Bronchial epithelial cell (primary cell): ENCODE measurements at regions not wholly inside any gene's neighbourhood (a gene's known extent, or its start where the extent isn't known, plus 50 kb on each side); places are given as distances from the start of the nearest gene placed in this dataset.
"Not testable (repeated sequence)": the region's sequence is repeated elsewhere in the genome, so short reads cannot be mapped to it uniquely, and the experiment has no call there.

ENCODE experiments used
- DNase-seq: peaks from one replicate; pipeline ENCODE4 v3.0.0-alpha.2; 2010; ENCODE audit warnings: low read depth
- FAIRE-seq: peaks from 2 replicates; lab custom pipeline; 2011; peaks lifted over from hg19 to GRCh38; lab: Jason Lieb, UNC
- H3K27me3 ChIP-seq: 2 replicates; pipeline ENCODE4 v1.5.1; 2011; ENCODE audit warnings: low read length; ENCODE audit not compliant: control insufficient read depth, insufficient read depth
- H3K36me3 ChIP-seq: 2 replicates; pipeline ENCODE4 v1.5.1; 2011; ENCODE audit warnings: low read length; ENCODE audit not compliant: control insufficient read depth, insufficient read depth
- H3K4me3 ChIP-seq: 2 replicates; pipeline ENCODE4 v1.5.1; 2011; ENCODE audit warnings: mild to moderate bottlenecking, low read depth, low read length, control low read depth
- TF ChIP-seq, protein P1 (sequence below): IDR thresholded peaks from 2 replicates; pipeline ENCODE4 v1.5.1; 2011; ENCODE audit warnings: mild to moderate bottlenecking, moderate library complexity, low read length, control low read depth, inconsistent platforms; ENCODE audit not compliant: insufficient read depth, severe bottlenecking

DNA sequence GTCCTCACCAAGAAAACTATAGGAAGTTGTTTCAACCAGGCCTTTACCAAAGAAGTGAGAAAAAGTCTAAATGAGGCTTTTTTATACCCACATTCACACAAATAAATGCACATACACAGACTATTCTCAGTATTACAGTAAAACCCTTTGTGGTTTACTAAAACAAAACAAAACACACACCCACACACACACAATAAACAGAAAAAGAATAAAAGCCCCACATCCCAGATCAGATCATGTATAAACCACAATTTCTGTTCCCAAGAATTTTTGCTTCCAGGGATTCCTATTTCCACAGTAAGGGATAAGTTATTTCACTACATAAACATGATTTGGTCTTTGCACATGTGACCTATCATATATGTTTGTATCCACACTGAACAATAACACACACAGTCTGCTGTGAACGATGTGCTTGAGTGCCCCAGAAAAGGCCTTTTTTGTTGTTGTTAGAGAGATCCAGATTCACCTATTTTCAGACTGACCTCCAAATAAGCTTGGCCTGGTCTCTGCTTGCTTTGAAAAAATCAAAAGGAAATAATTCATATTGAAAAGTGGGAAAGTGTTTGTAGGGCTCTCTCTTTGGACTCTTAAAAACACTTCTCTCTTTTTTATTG lies 283.4 kb upstream of the ATP11B start:
- Histone ChIP-seq H3K36me3 (no peaks in the 10 kb centered on the region), H3K27me3 (no peaks in the 10 kb centered on the region), H3K4me3 (no peak overlapping the region)
- TF ChIP-seq, protein P1, sequence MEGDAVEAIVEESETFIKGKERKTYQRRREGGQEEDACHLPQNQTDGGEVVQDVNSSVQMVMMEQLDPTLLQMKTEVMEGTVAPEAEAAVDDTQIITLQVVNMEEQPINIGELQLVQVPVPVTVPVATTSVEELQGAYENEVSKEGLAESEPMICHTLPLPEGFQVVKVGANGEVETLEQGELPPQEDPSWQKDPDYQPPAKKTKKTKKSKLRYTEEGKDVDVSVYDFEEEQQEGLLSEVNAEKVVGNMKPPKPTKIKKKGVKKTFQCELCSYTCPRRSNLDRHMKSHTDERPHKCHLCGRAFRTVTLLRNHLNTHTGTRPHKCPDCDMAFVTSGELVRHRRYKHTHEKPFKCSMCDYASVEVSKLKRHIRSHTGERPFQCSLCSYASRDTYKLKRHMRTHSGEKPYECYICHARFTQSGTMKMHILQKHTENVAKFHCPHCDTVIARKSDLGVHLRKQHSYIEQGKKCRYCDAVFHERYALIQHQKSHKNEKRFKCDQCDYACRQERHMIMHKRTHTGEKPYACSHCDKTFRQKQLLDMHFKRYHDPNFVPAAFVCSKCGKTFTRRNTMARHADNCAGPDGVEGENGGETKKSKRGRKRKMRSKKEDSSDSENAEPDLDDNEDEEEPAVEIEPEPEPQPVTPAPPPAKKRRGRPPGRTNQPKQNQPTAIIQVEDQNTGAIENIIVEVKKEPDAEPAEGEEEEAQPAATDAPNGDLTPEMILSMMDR = no peak
- FAIRE-seq (no peak), DNase-seq (no peak)

DNA sequence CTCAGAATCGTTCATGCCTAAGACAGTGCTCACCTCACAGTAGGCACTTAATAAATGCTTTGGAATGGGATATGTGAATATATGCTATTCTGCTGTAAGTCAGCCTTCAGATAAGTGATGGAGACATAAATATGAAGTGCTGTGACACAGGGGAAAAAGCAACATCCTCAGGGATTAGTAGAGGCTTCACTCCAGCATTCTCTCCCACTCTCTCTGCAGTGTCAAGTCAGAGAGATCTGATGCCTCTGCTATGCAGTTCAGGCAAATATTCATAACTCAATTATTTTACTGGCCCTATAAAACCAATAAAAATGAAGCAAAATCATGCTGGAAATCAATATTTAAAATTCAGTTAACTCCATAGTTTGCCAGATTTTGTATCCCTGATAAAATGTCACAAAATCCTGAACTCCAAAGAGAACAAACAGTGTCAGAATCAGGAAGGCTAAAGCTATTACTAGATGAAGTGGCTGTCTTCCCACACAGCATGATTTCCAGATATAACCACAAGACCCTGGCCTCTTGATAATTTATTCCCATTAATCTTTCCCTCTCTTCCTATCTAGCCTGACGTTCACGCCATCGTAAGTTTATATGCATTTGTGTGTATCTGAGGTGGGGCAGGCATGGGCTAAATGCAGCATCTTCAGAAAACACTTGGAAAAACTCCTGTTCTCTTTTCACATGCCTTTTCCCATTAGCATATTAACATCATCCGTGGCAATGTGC lies 278.9 kb upstream of the ATP11B start:
- Histone ChIP-seq H3K27me3 (no peaks in the 10 kb centered on the region), H3K4me3 (no peak overlapping the region), H3K36me3 (no peaks in the 10 kb centered on the region)
- TF ChIP-seq, protein P1 = no peak
- no peak for DNase-seq
- FAIRE-seq = no peak

DNA sequence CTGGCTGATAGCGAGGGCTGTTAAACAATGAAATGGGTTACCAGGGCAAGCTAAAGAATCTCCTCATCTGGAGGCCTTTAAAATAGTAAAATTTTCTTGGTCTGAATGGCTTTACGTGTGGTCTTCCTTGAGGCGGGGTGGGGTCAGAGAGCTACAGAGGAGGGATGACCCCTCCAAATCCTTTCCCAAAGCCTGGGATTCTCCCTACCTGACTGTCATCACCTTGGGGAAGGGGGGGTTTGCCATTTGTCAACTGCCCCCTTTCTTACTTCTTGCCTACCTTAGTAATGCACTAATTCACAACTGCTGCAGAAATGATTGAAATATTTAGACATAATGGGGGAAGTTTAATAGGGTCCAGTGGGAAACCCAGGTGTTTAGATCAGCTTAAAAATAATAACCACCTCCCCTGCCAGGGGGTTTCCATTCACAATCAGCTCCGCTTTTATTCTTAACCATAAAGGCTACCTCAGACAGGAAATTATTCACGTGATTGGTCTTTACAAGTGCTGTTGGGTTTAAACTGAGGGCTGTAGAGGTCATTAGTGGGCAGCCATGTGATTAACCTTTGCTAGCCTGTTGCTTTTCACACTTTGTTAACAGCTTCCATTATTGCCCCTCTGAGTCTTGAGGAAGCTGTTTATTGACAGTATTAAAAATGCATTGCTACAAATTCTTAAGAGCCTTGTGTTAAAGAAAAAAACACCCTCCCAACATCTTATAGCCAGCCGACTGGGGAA lies 276.5 kb upstream of the ATP11B start:
- TF ChIP-seq, protein P1 = no peak
- Histone ChIP-seq H3K4me3 (no peak overlapping the region), H3K36me3 (no peaks in the 10 kb centered on the region), H3K27me3 (no peaks in the 10 kb centered on the region)
- no peak for DNase-seq
- no peak for FAIRE-seq

DNA sequence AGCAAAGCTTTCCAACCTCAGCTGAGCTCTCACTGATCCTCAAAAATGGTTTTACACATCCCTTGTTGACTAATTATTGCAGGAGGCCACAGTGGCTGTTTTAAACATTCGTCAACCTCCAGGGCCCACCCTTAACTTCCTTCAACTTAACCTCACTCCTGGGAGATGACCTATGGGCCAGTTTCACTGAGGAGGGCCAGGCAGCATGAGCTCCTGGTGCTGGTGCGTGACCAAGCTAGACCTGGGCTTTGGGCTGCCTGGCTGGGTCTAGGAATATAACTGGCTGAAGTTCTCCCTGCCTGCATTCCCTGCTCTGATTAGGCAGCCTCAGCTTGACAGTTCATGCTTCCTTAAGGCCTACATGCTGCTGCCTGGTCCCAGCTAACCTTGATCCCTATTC lies 273.7 kb upstream of the ATP11B start:
- TF ChIP-seq, protein P1 = no peak
- DNase-seq = no peak
- Histone ChIP-seq H3K36me3 (no peaks in the 10 kb centered on the region), H3K4me3 (no peak overlapping the region), H3K27me3 (no peaks in the 10 kb centered on the region)
- no peak for FAIRE-seq

DNA sequence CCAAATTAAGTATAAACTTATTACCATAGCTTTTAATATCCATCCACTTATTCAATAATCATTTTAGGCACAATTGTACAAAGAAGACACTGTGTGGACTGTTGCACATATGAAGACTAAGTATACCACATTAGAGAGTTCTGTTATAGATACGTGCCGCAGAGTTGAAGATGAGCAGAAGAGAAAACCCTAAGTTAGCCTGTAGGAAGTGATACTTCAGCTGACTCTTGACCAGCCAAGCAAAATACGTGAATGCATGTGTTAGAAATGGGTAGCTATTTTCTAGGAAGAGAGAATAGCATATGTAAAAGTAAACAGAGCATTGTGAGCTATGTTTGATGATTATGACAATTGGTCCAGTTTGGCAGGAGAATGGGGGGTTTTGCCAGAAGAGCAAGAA lies 272.0 kb upstream of the ATP11B start:
- no peaks in the 10 kb centered on the region for H3K36me3 ChIP-seq
- FAIRE-seq = no peak
- TF ChIP-seq, protein P1 = no peak
- DNase-seq = no peak
- no peaks in the 10 kb centered on the region for H3K27me3 ChIP-seq
- H3K4me3 ChIP-seq = no peak overlapping the region

DNA sequence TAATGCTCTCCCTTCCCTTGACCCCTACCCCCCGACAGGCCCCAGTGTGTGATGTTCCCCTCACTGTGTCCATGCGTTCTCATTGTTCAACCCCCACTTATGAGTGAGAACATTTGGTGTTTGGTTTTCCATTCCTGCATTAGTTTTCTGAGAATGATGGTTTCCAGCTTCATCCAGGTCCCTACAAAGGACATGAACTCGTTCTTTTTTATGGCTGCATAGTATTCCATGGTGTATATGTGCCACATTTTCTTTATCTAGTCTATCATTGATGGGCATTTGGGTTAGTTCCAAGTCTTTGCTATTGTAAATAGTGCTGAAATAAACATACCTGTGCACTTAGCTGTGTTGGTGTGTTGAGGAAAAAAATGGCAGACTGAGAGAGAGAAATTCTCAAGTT lies 269.9 kb upstream of the ATP11B start:
- not testable (repeated sequence) for H3K4me3 ChIP-seq, H3K36me3 ChIP-seq, H3K27me3 ChIP-seq, DNase-seq, FAIRE-seq
